GF-D8 (cell line): ENCODE measurements at regions not wholly inside any gene's neighbourhood (a gene's known extent, or its start where the extent isn't known, plus 50 kb on each side); places are given as distances from the start of the nearest gene placed in this dataset.

Experiments
- DNase-seq: peaks from one replicate; lab custom pipeline; 2025; lab: John Stamatoyannopoulos, UW

DNA sequence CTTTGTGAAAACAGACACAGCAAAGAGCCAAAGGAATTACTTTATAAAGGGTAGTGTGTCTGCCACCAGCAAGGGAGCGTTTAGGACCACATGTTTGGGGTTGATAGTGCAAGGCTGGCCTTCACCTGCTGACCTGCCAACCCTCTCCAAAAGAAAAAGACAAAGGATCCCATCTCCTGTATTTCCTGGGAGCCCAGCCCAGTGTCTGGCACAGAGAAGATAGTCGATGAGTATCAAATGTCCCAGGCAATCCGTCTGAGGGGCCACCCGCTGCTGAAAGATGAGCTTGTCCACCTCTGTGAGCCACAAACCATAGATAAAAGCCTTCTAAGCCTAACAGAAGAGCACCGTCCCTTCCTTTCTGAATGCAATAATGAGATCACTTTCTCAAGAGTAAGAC lies 154.8 kb upstream of the CTNNB1 start:
- no peak for DNase-seq

DNA sequence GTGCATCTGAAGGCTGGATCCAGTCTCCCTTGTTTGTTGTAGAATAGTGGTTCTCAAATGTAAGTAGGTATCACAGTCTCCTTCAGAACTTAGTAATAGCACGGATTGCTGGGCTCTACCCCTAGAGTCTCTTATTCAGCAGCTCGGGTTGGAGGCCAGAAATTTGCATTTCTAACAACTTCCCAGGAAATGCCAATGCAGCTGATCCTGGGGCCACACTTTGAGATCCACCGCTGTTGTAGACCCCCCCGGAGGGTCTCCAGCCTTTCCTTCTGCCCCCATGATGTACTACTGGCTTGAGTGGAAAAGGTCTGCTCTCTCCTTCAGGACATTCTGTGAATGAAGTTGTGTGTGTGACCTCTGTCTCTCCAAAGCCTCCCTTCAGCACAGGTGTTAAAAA lies 153.8 kb upstream of the CTNNB1 start:
- no peak for DNase-seq

DNA sequence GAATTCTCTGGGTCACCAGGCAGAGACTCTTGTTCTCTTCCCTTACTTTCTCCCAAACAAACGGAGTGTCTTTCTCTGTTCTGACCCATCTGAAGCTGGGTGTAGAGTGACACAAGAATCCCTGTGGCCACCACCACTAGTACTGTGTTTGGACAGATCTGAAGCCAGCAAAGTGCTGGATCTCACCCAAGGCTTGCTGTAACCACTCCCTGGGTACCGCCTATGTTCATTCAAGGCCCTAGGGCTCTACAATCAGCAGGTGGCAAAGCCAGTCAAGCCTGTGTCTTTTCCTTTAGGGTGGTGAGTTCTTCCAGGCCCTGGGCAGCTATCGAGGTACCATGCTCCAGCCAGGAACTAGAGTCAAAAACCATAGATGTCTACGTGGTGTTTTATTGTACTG lies 149.2 kb upstream of the CTNNB1 start:
- DNase-seq: no peak

DNA sequence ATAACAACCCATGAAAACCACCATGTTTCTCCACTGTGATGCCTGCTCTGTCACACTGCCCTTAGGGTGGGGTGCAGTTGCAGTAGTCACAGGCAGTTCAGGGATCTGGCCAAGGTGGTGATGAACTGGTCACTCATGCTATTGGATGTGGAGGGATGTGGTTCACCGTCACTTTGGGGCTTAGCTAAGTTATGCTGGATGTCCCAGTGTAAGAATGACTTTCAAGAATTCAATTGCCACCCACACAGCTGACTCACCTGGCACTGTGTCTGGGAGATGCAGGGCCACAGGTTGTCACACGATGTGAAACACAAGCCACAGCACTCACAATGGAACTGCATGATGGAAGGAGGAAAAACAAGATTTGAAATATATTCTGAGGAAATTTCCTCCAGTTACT lies 146.1 kb upstream of the CTNNB1 start:
- no peak for DNase-seq

DNA sequence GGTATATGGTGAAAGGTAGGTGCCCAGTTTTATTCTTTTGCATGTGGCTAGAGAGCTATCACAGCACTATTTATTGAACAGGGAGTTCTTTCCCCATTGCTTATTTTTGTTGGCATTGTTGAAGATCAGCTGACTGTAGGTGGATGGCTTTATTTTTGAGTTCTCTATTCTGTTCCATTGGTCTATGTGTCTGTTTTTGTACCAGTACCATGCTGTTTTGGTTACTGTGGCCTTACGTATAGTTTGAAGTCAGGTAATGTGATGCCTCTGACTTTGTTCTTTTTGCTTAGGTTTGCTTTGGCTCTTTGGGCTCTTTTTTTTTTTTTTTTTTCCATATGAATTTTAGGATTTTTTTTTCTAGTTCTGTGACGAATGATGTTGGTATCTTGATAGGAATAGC lies 139.2 kb upstream of the CTNNB1 start:
- no peak for DNase-seq

DNA sequence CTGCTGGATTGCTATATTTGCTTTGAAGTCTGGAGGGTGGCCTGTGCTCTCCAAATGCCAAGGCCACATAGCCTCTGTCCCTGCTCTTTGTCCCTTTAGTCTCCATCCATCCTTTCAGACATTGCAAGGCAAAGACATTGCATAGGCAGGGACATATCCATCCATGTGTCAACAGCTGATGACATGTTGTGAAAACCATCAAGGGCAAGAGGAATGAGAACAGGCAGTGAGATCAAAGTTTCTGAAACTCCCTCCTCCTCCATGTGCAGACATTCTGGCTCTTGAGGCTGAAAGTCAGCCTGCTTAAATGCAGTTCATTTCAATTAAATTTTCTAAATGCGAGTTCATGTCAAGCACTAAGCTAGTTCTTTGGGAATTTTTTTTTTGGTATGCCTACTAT lies 135.2 kb upstream of the CTNNB1 start:
- DNase-seq: no peak

DNA sequence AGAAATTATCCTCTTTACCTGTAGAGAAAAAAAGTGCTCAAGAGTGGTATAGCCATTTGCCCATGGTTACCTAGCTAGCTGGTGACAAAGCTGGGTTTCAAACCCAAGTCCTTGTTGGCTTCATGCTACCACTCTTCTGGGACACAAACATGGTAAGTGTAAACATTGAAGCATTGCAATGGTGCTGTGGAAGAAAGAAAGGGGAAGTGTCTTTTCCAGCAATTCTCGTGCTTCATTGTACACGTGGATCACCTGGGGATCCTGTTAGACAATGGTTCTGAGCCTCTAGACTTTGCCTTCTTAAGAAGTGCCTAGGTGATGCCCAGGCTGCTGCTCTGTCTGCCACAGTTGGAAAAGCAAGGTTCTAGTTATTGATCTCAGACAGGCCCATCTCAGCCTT lies 134.8 kb upstream of the CTNNB1 start:
- DNase-seq: no peak

DNA sequence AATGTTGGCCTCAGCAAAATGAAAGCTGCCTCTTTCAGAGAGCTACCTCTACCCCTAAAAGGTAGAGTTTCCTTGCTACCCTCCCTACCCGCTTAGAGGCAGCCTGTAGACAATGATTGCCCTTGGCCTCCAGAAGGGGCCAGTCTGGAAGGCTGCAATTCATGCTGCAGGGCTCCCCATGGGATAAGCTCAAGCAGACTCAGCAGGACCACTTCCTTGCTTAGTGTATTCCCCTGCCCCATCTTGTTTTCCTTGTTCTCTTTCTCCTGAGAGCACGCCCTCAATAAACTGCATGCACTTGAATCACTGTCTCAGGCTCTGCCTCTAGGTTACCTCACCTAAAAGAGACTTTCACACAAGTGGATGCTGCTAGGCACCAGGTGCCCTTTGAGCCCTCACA lies 134.0 kb upstream of the CTNNB1 start:
- no peak for DNase-seq

DNA sequence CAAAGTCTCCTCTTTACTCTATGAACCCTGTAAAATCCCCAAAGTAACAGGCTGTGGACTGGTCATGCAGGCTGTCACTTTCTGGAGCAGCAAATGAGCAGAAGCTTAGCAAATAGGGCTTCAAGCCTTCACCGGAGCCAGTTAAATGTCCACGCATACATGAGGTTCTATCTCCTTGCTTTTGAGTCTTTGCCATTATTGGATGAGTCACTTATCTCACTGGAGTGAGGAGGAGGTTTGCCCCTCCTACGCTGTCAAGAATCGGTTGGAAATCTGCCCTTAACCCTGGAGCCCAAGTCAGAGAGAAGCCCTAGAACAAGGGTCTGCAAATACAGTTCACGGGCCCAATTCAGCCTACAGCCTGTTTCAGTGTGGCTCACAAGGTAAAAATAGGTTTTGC lies 126.1 kb upstream of the CTNNB1 start:
- DNase-seq: no peak

DNA sequence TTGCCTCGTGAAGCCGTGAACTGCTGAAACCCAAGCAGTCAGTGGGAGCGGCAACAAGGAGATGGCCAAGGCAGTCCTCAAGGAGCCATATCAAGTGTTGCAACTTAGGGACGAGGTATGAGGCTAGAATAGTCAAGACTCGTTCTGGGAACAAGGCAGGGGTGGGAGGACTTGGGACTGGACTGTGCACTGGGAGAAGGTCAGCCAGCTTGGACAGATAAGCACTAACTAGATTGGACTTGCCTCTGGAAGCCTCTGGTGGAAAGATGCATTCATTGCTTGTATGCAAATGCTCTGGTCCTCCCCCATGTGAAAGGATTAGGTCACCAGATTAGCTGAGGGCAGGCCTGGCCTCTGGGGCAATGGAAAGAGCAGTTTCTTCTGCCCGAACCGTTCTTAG lies 123.3 kb upstream of the CTNNB1 start:
- DNase-seq: no peak

DNA sequence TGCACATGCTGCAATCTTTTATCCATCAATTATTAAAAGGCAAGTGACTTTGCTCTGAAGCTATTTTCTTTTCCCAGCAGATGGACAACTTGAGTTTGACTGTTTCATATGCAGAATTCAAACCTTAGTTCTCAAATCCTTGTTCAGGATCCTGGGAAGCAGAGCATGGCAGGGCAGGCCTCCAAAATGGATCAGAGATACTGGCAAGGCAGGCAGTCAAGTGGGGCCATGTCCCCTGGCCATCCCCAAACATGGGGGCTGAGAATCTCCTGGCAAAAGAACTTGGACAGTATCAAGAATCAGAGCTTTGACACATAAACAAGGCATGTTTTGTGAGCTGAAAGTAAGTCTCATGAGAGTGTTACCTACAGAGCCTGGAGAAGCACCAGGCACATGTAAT lies 122.9 kb upstream of the CTNNB1 start:
- no peak for DNase-seq

DNA sequence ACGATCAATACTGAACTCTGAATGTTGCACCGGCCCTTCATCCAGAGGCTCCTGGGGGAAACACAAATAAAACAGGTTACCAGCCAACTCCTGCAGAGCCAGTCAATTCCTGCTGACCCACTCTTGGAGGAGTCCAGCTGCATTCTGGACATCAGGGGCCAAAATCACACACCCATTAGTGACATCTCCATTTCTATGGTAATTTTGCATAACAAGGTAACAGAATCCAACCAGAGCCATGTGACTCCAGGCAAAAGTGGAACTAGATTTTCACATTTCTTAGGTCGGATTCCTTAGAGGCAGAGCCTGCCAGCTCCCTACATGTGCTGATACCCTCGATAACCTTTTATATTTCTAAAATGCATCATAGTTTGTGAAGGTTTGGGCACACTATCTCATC lies 119.2 kb upstream of the CTNNB1 start:
- DNase-seq: no peak

DNA sequence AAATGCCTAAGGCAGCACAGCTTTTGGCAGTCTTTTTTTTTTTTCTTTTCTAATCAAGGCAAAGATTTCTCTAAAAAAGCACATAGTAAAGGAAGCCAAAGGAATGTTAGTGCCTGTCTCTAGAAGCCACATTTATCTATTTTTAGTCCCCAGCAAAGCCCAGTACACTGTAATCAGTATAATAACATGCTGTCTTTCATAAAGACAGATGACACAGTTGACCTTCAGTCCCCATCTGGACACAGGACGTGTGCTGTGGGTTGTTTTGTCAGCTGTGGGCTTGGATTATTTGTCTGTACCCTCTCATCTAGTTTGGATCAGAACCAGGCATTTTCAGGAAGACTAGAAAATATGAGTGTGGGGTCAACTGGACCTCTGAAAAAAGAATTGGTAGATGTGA lies 110.4 kb upstream of the CTNNB1 start:
- no peak for DNase-seq

DNA sequence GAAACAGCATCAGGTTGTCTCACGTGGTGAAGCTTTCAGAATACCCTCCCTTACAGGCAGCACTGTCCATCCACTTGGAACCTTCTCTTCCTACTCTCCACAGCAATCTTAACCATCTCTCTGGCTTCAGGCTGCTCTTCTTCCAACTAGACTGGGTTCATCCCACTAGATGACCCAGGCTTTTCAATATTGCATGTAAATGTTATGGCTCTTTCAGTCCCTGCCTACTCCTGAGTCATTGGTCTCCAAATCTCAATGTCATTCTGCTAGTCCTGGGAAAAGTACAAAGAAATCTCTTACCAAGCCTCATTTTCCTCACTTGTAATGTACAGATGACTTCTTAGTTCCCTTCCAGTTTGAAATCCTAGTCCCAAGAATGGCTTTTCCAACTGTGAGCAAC lies 109.7 kb upstream of the CTNNB1 start:
- DNase-seq: no peak

DNA sequence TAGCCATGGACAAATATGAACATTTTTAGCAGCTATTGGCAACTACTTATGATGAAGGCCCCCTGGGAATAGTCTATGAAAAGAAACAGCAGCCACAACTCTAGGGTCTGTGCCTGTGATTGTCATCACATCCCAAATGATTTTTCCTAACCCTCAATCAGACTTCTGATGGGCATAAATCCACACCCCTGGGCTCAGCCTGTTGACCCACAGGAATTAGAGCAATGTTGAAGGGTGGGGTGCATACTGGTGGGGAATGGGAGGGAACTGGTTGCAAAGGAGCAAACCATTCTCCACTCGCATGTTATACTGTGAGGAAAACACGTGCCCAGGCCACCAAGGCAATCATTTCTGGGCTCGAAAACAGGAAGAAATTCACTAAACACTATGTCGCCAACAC lies 106.5 kb upstream of the CTNNB1 start:
- no peak for DNase-seq

DNA sequence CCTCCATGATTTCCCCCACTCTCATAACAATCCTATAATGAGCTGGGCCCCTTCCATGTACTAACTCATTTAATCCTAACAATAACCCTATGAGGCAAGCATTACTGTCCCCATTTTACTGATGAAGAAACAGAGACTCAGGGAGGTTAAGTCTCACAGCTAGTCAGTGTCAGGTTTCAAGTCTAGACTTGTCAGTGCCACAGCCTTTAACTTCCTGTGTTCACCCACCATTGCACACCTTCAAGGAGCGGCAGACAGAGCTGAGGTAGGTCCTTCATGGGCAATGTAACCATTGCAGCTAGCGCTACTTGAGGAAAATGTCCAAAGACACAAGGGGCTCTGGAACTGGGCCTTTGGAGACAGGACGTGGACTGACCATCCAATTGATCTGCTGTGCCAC lies 105.8 kb upstream of the CTNNB1 start:
- no peak for DNase-seq

DNA sequence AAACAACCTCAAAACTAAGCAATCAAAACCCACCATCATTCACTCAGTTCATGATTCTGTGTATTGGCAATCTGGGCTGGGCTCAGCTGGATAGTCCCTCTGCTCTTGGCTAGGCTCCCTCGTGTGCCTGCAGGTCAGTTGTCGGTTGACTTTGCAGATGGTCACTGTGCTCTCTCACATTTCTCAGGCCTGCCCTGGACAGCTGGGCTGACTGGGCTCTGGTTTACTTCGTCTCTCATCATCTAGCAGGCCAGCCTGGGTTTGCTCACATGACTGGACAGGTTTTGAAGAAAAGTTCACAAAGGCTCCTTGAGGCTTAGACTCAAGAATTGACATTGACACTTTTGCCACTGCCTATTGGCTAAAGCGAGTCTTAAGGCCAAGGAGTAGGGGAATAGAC lies 105.0 kb upstream of the CTNNB1 start:
- no peak for DNase-seq

DNA sequence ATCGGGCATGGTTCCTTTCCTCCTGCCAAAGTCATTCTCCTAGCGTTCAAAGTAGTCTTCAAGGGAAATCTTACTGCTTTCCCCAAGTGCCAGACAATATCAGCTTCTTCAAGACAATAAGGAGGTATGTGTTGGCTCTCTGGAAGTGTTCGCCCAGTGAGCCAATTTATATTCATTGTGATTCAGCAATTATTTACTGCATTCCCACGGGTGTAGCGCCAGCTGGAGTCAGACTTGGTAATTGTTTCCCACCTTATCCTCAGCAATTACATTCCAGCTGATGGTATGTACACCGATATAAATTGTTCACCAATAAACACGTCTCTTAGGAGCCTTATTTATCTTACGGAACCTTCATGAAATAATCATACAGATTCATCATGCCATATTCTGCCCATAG lies 103.6 kb upstream of the CTNNB1 start:
- no peak for DNase-seq

DNA sequence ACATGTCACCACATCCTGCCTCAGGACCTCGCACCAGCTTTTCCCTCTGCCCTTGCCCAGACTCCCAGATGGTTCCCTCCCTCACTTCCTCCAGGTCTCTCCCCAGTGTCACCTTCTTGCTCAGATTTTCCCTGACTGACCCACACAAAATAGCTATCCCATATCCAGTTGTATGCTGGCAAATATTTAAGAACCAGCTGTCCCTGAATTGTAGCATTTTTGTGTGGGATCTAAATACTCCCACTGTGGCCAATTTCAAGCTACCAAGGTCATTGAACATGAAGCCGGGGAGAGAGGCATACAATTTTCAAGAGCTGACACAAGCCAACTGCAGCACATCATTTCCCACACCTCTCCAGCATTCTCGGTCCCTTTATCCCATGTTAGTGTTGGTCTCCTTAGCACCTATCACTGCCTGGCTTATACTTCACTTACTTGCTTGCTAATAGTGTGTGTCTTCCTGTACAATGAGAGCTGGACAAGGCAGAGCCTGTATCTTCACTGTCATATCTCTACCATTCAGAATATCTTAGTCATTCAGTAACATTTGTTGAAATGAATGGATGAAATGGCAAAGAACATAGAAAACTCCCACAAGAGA lies 101.3 kb upstream of the CTNNB1 start:
- no peak for DNase-seq

DNA sequence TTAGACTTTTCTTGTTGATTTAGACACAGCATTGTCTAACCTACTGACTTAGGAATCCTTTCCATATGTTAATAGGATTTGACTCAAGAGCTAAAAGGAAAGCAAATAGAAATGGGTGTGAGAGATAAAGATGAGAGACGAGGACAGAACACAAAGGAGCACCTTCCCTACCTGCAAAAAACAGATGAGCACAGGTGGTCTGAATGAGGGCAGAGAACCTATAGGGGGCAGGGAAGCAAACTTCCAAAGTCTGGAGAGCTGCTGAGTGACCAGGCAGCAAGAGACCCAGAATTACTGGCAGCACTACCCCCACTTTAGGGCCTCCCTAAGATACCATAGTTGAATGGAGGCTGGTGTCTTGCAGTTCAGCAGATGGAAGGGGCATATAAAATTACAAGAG lies 98.1 kb upstream of the CTNNB1 start:
- DNase-seq: no peak

DNA sequence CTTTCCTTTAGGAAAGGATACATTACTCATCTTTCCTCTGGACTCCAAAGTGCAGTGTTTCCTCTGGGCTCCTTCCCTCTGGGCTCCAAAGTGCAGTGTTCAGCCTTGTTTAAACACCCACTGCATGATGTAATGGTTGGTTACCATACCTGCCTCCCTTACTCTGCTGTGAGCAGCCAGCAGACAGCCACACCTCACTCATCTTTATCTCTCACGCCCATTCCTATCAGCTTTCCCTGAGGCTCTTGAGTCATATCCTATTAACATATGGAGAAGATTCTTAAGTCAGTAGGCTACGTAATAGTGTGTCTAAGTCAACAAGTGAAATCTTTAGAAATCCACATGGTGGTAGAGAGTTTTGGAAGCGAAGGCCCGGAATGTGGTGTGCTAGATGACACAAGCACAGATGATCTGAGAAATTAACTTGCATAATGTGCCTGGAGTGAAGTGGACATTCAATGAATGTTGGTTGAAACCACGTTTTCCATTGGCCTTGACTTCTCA lies 97.2 kb upstream of the CTNNB1 start:
- no peak for DNase-seq

DNA sequence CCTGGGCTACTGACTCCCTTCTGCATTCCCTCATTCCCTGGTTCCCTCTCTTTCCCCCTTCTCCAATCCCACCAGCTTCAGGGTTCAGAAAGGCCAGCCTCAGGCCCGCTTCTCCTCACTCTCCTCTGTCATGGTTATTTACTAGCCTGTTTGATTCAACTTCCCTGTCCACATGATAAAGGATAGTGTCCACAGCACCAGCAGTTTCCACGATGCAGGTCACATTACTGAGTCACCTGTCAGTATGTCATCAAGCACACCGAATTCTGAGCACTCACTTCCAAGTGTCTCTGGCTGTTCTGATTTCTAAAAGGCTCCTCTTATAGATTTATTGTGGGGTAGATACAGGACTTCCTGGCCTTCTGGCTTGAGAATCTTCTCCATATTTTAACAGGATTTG lies 96.6 kb upstream of the CTNNB1 start:
- DNase-seq: no peak

DNA sequence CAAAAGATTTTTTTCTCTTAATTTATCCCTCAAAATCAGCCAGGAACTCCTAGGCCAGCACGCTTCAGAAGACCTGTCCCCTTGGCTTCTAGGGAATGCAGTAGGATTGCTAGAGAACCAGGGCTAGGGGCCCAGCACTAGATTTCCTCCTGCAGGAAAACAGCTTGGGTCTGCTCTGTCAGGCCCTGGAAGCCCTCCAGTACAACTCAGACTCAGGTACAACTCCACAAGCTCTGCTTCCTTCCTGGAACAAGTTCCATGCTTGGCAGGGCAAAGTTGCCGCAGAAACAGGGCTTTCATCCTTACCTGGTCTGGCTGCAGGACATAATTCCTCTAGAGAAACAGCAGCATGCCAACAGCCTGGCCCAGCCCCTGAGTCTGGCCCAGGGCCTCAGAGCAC lies 96.1 kb upstream of the CTNNB1 start:
- DNase-seq: no peak

DNA sequence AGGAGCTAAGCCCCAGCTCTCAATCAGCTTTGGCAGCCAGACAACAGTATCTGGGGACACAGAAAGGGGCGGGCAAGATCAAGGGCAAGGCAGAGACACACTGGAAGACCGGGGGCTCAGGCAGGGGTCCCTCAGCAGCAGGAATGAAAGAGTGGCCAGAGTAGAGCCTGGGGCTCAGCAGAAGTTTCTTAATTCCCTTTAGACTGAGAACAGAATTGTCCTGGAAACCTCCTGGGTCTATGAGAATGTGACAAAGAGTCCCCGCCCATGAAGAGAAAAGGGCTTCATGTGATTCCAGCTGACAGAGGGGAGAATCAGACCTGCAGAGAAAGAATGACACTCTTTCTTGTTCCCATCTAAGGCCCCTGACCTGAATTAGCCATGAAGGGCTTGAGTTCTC lies 95.2 kb upstream of the CTNNB1 start:
- DNase-seq: no peak

DNA sequence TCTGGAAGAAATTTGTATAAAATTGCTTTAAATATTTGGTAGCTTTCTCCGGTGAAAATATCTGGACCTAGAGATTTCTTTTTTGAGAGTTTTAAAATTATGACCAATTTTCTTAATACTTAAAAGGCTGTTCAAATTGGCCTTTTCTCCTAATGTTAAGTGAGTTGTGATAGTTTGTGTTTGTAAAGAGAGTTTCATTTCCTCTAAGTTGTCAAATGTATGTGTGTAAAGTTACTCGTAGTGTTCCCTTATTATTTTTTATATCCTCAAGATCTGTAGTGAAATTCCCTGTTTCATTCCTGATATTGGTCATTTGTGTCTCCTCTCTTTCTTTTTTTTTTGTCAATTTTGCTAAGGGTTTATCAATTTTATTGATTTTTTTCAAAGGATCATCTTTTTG lies 92.6 kb upstream of the CTNNB1 start:
- no peak for DNase-seq
